ENCODE measurements at regions not wholly inside any gene's neighbourhood (a gene's known extent, or its start where the extent isn't known, plus 50 kb on each side); places are given as distances from the start of the nearest gene placed in this dataset.

DNA sequence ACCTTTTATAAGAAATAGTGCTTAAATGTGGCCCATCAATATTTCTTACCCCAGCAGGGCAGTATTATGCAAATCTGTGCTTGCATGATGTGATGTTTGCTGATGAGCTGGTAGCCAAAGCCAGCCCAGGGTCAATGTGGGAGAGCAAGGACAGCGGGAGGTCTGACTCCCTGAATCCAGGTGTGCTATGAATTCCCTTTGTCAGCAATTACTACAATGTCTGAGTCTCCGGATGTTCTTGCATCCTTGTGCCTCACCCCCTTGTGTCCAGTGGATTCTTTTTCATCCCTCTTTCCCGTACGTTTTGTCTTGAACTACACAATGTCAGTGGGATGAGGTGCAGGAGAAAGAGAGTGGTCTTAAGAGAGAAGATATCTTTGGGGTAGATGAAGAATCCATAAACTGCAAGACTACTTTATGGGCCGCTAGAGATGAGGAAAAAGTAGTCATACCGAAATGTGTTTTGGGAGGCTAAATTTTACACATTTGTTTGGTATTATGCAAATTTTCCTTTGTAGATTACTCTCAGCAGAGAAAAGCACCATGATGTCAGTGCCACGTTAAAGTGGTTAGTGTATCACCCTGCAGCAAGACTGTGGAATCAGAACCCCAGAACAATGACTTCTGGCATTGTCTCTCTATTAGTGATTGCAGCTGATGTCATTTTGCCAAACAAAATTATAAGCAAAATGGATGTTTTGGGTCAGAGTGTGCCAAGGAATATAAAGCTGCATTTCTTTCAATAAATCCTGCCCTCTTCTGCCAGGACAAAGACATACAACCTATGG, 53.5 kb upstream of the TSHZ3 start:
- H4K20me1 ChIP-seq (ENCODE audit: insufficient read depth, low read length): no peaks in the 10 kb centered on the region
- H3K4me3 ChIP-seq (ENCODE audit: insufficient read depth, low read length): no peak overlapping the region
- DNase-seq (ENCODE audit: insufficient read length, low spot score, missing footprints): no peak
- H3K27ac ChIP-seq (ENCODE audit: low read depth, low read length): no peak overlapping the region
- H3K4me2 ChIP-seq (ENCODE audit: insufficient read depth, low read length): no peak overlapping the region
- no peak overlapping the region for H2AFZ ChIP-seq (ENCODE audit: low read length)
- H3K4me1 ChIP-seq (ENCODE audit: insufficient read depth, low read length): no peaks in the 10 kb centered on the region
- H3K9me3 ChIP-seq (ENCODE audit: low read depth, low read length): no peaks in the 10 kb centered on the region
- TF ChIP-seq, protein P1, sequence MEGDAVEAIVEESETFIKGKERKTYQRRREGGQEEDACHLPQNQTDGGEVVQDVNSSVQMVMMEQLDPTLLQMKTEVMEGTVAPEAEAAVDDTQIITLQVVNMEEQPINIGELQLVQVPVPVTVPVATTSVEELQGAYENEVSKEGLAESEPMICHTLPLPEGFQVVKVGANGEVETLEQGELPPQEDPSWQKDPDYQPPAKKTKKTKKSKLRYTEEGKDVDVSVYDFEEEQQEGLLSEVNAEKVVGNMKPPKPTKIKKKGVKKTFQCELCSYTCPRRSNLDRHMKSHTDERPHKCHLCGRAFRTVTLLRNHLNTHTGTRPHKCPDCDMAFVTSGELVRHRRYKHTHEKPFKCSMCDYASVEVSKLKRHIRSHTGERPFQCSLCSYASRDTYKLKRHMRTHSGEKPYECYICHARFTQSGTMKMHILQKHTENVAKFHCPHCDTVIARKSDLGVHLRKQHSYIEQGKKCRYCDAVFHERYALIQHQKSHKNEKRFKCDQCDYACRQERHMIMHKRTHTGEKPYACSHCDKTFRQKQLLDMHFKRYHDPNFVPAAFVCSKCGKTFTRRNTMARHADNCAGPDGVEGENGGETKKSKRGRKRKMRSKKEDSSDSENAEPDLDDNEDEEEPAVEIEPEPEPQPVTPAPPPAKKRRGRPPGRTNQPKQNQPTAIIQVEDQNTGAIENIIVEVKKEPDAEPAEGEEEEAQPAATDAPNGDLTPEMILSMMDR (IDR thresholded peaks at IDR 0.05; ENCODE audit: extremely low read depth, low read depth, low read length): peak; percentile 18
- H3K36me3 ChIP-seq (ENCODE audit: insufficient read depth, low read length): no peaks in the 10 kb centered on the region
- peaks cover 28% of the 10 kb centered on the region for H3K27me3 ChIP-seq (ENCODE audit: insufficient read depth, low read length)
- no peaks in the 10 kb centered on the region for H3K79me2 ChIP-seq (ENCODE audit: insufficient read depth, low read length)

DNA sequence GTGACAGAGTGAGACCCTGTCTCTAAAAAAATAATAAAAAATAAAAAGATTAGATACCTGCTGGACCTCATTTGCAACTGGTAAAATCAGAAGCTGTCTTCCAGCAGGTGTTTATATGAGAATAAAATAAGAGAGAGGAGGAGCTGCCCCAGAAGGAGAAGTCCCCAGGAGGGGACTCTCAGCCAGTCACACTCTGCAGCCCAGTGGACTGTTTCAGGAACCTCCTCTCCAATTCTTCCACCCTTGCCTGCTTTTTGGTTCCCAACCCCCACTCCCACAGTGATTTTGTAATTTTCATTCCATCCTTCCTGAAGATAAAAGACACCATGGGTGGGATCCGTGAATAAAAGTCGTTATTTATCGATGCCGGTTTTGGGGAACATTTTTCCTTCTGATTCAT, 56.9 kb upstream of the TSHZ3 start:
- TF ChIP-seq, protein P1 (IDR thresholded peaks at IDR 0.05; ENCODE audit: extremely low read depth, low read depth, low read length): no peak
- H3K27ac ChIP-seq (ENCODE audit: low read depth, low read length): no peak overlapping the region
- peaks cover 20% of the 10 kb centered on the region for H3K27me3 ChIP-seq (ENCODE audit: insufficient read depth, low read length)
- H3K36me3 ChIP-seq (ENCODE audit: insufficient read depth, low read length): no peaks in the 10 kb centered on the region
- H3K4me3 ChIP-seq (ENCODE audit: insufficient read depth, low read length): no peak overlapping the region
- no peak for DNase-seq (ENCODE audit: insufficient read length, low spot score, missing footprints)
- H3K9me3 ChIP-seq (ENCODE audit: low read depth, low read length): no peaks in the 10 kb centered on the region
- no peaks in the 10 kb centered on the region for H4K20me1 ChIP-seq (ENCODE audit: insufficient read depth, low read length)
- H2AFZ ChIP-seq (ENCODE audit: low read length): no peak overlapping the region
- H3K4me2 ChIP-seq (ENCODE audit: insufficient read depth, low read length): no peak overlapping the region
- H3K4me1 ChIP-seq (ENCODE audit: insufficient read depth, low read length): peaks cover 19% of the 10 kb centered on the region
- H3K79me2 ChIP-seq (ENCODE audit: insufficient read depth, low read length): no peaks in the 10 kb centered on the region

DNA sequence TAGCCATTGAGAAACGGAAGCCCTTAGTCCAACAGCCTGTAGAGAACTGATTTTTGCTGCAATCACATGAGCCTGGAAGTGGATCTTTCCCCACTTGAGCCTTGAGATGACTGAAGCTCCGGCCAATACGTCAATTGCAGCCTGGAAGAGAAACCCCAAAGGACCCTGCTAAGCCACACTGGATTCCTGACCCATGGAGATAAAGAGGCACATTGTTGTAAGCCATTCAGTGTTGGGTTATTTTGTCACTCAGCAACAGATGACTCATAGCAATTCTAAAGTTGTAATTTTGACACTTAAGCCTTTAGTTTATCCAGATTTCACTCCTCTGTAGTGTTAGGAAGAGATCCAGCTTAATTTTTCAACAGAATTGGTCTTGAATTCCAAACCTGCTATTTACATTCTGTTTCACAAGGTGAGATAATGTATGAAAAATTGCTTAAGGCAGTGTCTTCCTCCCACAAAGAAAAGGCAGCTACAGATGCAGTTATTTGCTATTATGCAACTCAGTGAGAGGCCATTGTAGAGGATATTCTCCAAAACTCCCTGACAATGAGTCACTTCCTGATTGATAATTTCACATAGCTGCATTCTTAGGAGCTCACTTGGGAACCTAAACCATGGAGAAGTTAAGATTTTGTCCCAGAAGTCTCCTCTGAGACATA, 59.4 kb upstream of the TSHZ3 start:
- peaks cover 12% of the 10 kb centered on the region for H3K27me3 ChIP-seq (ENCODE audit: insufficient read depth, low read length)
- no peaks in the 10 kb centered on the region for H3K36me3 ChIP-seq (ENCODE audit: insufficient read depth, low read length)
- no peak overlapping the region for H2AFZ ChIP-seq (ENCODE audit: low read length)
- peak overlapping the region; percentile 85 for H3K27ac ChIP-seq (ENCODE audit: low read depth, low read length)
- H3K4me3 ChIP-seq (ENCODE audit: insufficient read depth, low read length): peak overlapping the region; percentile 0
- peak overlapping the region; percentile 40 for H3K4me2 ChIP-seq (ENCODE audit: insufficient read depth, low read length)
- TF ChIP-seq, protein P1 (IDR thresholded peaks at IDR 0.05; ENCODE audit: extremely low read depth, low read depth, low read length): no peak
- H3K4me1 ChIP-seq (ENCODE audit: insufficient read depth, low read length): peaks cover 19% of the 10 kb centered on the region
- DNase-seq (ENCODE audit: insufficient read length, low spot score, missing footprints): peak; percentile 83
- H3K9me3 ChIP-seq (ENCODE audit: low read depth, low read length): no peaks in the 10 kb centered on the region
- H4K20me1 ChIP-seq (ENCODE audit: insufficient read depth, low read length): no peaks in the 10 kb centered on the region
- no peaks in the 10 kb centered on the region for H3K79me2 ChIP-seq (ENCODE audit: insufficient read depth, low read length)

DNA sequence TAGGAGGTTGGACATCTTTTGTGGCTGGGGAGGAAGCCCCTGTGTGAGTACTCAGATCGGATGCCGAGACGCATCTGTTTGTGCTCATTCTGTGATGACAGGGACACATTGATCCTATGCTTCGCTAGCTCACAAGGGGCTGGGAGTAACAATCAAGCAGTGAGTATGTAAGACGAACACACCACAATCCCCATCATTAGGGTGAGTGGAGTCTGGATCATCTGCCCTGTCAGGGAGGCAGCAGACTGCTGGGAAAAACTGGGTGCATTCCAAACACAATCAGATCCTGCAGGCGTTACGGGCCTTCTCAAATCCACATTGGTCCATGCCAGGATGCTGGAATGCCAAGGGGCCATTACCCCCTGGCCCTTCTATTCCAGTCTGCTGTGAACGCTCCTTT, 64.1 kb upstream of the TSHZ3 start:
- no peaks in the 10 kb centered on the region for H3K79me2 ChIP-seq (ENCODE audit: insufficient read depth, low read length)
- peaks cover 19% of the 10 kb centered on the region for H3K27me3 ChIP-seq (ENCODE audit: insufficient read depth, low read length)
- peaks cover 13% of the 10 kb centered on the region for H3K4me1 ChIP-seq (ENCODE audit: insufficient read depth, low read length)
- H3K9me3 ChIP-seq (ENCODE audit: low read depth, low read length): no peaks in the 10 kb centered on the region
- no peaks in the 10 kb centered on the region for H4K20me1 ChIP-seq (ENCODE audit: insufficient read depth, low read length)
- no peak for DNase-seq (ENCODE audit: insufficient read length, low spot score, missing footprints)
- H3K27ac ChIP-seq (ENCODE audit: low read depth, low read length): no peak overlapping the region
- TF ChIP-seq, protein P1 (IDR thresholded peaks at IDR 0.05; ENCODE audit: extremely low read depth, low read depth, low read length): no peak
- H2AFZ ChIP-seq (ENCODE audit: low read length): no peak overlapping the region
- H3K4me3 ChIP-seq (ENCODE audit: insufficient read depth, low read length): no peak overlapping the region
- no peak overlapping the region for H3K4me2 ChIP-seq (ENCODE audit: insufficient read depth, low read length)
- no peaks in the 10 kb centered on the region for H3K36me3 ChIP-seq (ENCODE audit: insufficient read depth, low read length)

All from osteoblast (primary cell).